ENCODE measurements at regions not wholly inside any gene's neighbourhood (a gene's known extent, or its start where the extent isn't known, plus 50 kb on each side); places are given as distances from the start of the nearest gene placed in this dataset.

- no peak for TF ChIP-seq EZH2 (IDR thresholded peaks at IDR 0.05)
- TF ChIP-seq, protein P1, sequence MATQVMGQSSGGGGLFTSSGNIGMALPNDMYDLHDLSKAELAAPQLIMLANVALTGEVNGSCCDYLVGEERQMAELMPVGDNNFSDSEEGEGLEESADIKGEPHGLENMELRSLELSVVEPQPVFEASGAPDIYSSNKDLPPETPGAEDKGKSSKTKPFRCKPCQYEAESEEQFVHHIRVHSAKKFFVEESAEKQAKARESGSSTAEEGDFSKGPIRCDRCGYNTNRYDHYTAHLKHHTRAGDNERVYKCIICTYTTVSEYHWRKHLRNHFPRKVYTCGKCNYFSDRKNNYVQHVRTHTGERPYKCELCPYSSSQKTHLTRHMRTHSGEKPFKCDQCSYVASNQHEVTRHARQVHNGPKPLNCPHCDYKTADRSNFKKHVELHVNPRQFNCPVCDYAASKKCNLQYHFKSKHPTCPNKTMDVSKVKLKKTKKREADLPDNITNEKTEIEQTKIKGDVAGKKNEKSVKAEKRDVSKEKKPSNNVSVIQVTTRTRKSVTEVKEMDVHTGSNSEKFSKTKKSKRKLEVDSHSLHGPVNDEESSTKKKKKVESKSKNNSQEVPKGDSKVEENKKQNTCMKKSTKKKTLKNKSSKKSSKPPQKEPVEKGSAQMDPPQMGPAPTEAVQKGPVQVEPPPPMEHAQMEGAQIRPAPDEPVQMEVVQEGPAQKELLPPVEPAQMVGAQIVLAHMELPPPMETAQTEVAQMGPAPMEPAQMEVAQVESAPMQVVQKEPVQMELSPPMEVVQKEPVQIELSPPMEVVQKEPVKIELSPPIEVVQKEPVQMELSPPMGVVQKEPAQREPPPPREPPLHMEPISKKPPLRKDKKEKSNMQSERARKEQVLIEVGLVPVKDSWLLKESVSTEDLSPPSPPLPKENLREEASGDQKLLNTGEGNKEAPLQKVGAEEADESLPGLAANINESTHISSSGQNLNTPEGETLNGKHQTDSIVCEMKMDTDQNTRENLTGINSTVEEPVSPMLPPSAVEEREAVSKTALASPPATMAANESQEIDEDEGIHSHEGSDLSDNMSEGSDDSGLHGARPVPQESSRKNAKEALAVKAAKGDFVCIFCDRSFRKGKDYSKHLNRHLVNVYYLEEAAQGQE (IDR thresholded peaks at IDR 0.05; ENCODE audit: low read depth): no peak
Measured at GRCh38 chr3:19769694-19770093, 164.3 kb downstream of the EFHB start.

All from HCT116 (cell line).